Lower lobe of right lung (tissue), 2 donors: ENCODE measurements at regions not wholly inside any gene's neighbourhood (a gene's known extent, or its start where the extent isn't known, plus 50 kb on each side); places are given as distances from the start of the nearest gene placed in this dataset.

Source experiments
- ATAC-seq, 2 donors: fragments of 200-7000 bp; cut with Tn5 transposase; one replicate each; pipeline ENCODE4 v1.9.1; 2020 to 2022; ENCODE audit warnings: mild to moderate bottlenecking in 2 of 2, moderate library complexity in 2 of 2
- DNase-seq: peaks from one replicate; pipeline ENCODE4 v3.0.0-alpha.2; 2020
- H3K27ac ChIP-seq: fragments of 200-600 bp; one replicate; pipeline ENCODE4 v1.8.0; 2022
- H3K27me3 ChIP-seq: fragments of 200-600 bp; one replicate; pipeline ENCODE4 v1.8.0; 2022; ENCODE audit warnings: low read depth
- H3K36me3 ChIP-seq: fragments of 200-600 bp; one replicate; pipeline ENCODE4 v1.8.0; 2022; ENCODE audit warnings: mild to moderate bottlenecking
- H3K4me1 ChIP-seq: fragments of 200-600 bp; one replicate; pipeline ENCODE4 v1.8.0; 2022
- H3K4me3 ChIP-seq: fragments of 200-600 bp; one replicate; pipeline ENCODE4 v1.8.0; 2022; ENCODE audit warnings: mild to moderate bottlenecking
- H3K9me3 ChIP-seq: fragments of 200-600 bp; one replicate; pipeline ENCODE4 v1.8.0; 2022
- CTCF ChIP-seq: fragments of 200-600 bp; IDR thresholded peaks from one replicate; pipeline ENCODE4 v1.8.0; 2022; ENCODE audit warnings: antibody characterized with exemption, mild to moderate bottlenecking
- intact Hi-C: fragments of 100-400 bp; cut with DNase I; formaldehyde crosslinking; loops from one replicate; pipeline ENCODE4 v1.11.0; 2022
- donor health status: DM: no; HTN: yes; CAD: no; lungs with severe emphysema.

DNA sequence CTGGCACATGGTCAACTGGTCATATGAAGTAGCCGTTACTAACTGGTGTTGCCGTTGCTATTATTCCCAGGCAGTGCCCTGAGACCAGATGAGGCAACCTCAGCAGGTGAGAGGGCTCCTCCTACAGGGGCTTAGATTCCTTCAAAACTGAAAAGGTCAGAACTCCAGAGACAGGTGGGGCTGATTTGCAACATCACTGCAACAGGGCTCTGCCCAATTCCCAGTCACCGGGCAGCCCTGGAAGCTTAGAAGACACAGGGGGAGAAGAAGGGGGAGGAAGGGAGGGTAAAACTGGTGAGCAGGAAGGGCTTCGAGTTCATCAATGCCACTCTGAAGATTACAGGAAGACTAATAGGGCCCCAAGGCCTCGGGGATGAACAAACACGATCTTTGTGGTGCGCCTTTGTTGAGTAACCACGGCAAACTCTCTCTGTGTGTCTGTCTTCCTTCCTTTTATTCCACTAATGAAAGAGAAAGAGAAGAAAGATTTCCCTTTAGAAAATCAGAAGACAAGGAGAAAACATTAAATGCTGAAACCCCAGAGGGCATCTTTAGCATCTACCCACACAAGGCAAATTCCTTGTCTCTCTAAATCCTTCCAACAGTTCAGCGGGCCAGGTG, 749.1 kb upstream of the TBX3 start:
- intact Hi-C loops = no loop called here
- no peak for TF ChIP-seq CTCF
- Histone ChIP-seq H3K9me3 (no peaks in the 10 kb centered on the region), H3K36me3 (no peaks in the 10 kb centered on the region), H3K27ac (no peak overlapping the region), H3K27me3 (no peaks in the 10 kb centered on the region), H3K4me1 (no peaks in the 10 kb centered on the region), H3K4me3 (no peak overlapping the region)
- ATAC-seq (no peak), DNase-seq (no peak)

DNA sequence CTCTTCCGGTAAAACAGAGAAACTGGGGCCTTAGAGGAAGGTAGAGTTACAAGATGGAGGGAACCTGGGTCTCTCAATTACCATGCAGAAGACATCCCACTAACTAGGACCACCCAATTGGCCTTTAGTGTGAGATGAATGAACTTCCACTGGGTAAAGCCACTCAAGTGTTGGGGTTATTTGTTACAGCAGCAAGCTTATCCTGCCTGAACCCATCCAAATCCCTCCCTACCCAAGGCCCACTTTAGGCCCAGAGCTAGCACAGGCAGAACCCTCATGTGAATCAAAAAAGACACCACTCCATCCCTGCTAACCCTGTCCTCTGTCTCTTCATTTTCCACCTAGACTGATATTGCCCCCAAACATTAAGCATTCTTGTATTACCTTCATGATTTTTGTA, 746.7 kb upstream of the TBX3 start:
- TF ChIP-seq CTCF = no peak
- no peak overlapping the region for H3K27ac ChIP-seq
- no peaks in the 10 kb centered on the region for H3K36me3 ChIP-seq
- H3K4me3 ChIP-seq = no peak overlapping the region
- H3K27me3 ChIP-seq = no peaks in the 10 kb centered on the region
- ATAC-seq (no peak), DNase-seq (no peak)
- no peaks in the 10 kb centered on the region for H3K9me3 ChIP-seq
- H3K4me1 ChIP-seq = no peaks in the 10 kb centered on the region
- intact Hi-C loops = no loop called here

DNA sequence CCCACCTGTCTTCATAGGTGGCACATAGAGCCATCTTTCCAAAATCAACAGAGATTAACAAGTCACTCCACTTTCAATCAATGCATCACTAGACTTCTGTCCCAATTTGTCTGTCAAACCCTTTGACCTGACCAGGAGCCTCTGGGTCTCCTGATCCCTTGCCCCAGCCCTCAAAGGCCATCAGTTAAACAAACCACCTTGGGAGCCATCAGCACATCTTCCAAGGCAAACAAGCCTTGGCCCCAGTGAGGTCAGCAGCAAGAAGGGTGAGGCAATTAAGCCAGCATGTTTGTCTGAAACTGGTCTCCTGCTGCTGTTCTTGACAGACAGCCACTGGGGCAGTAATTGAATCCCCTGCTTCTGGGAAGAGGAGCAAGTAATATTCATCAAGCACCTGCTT, 742.8 kb upstream of the TBX3 start:
- Histone ChIP-seq H3K9me3 (no peaks in the 10 kb centered on the region), H3K36me3 (no peaks in the 10 kb centered on the region), H3K4me1 (no peaks in the 10 kb centered on the region), H3K4me3 (no peak overlapping the region), H3K27ac (no peak overlapping the region), H3K27me3 (no peaks in the 10 kb centered on the region)
- TF ChIP-seq CTCF = no peak
- no peak for ATAC-seq
- intact Hi-C loops = no loop called here
- no peak for DNase-seq

GRCh38 chr12:115424003-115424402, 740.0 kb upstream of the TBX3 start:
- TF ChIP-seq CTCF = no peak
- no peak for ATAC-seq
- intact Hi-C loops = no loop called here
- H3K27ac ChIP-seq = no peak overlapping the region
- no peaks in the 10 kb centered on the region for H3K9me3 ChIP-seq
- H3K36me3 ChIP-seq = no peaks in the 10 kb centered on the region
- no peak for DNase-seq
- no peaks in the 10 kb centered on the region for H3K4me1 ChIP-seq
- H3K27me3 ChIP-seq = no peaks in the 10 kb centered on the region
- no peak overlapping the region for H3K4me3 ChIP-seq

- H3K27ac ChIP-seq = no peak overlapping the region
- H3K4me1 ChIP-seq = no peaks in the 10 kb centered on the region
- no peak for ATAC-seq
- H3K4me3 ChIP-seq = no peak overlapping the region
- DNase-seq = no peak
- no peaks in the 10 kb centered on the region for H3K9me3 ChIP-seq
- no peak for TF ChIP-seq CTCF
- intact Hi-C loops = no loop called here
- H3K27me3 ChIP-seq = no peaks in the 10 kb centered on the region
- H3K36me3 ChIP-seq = no peaks in the 10 kb centered on the region
These were observed 739.6 kb upstream of the TBX3 start for GRCh38 chr12:115423546-115423987.
